ENCODE measurements at regions not wholly inside any gene's neighbourhood (a gene's known extent, or its start where the extent isn't known, plus 50 kb on each side); places are given as distances from the start of the nearest gene placed in this dataset.

DNA sequence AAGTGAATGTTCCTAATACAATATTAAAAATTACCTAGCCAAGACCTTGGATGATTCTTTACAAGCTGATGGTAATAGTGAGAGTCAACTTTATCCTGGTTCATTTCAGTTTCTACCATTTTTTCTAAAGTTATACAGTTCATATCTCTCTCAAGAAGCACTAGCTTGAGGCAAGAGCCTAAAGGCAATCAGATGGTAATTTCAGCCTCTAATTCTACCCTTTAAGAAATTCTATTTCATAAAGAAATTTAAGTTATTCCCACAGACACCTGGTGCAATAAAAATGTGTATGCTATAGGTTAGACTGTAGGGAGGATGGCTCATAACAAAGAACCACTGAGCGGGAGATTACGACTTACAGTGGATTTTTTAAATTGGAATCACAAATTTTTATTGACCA lies 984.2 kb upstream of the ADGRL3 start:
- no peak for FAIRE-seq

DNA sequence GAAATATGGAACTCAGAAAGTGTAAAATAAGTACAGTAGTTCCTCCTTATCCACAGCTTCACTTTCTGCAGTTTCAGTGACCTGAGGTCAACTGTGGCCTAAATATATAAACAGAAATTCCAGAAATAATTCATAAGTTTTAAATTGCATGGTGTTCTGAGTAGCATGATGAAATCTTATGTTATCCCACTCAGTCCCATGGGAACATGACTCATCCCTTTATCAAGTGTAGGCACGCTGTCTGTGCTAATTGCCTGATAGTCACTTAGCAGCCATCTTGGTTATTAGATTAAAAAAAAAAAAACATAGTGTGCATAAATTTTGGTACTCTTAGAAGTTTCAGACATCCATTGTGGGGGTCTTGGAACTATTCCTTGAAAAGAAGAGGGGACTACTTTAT lies 983.4 kb upstream of the ADGRL3 start:
- FAIRE-seq: no peak

DNA sequence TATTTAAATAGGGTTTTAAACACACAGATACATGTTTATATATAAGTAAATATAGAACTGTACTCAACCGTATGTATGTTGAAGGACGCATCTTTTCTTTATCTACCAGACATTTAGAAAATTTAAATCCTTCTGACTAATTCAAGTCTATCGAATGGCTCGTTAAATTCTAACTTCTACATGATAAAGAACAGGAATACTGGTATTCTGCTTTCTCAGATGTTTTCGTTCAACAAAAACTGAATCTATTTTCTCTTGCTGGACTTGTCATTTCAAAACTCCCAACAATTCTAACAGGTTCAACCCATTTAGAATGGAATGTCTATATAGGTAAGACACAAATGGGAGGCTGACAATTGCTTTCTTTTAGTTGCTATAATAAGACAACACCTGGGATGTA lies 978.3 kb upstream of the ADGRL3 start:
- FAIRE-seq: no peak

DNA sequence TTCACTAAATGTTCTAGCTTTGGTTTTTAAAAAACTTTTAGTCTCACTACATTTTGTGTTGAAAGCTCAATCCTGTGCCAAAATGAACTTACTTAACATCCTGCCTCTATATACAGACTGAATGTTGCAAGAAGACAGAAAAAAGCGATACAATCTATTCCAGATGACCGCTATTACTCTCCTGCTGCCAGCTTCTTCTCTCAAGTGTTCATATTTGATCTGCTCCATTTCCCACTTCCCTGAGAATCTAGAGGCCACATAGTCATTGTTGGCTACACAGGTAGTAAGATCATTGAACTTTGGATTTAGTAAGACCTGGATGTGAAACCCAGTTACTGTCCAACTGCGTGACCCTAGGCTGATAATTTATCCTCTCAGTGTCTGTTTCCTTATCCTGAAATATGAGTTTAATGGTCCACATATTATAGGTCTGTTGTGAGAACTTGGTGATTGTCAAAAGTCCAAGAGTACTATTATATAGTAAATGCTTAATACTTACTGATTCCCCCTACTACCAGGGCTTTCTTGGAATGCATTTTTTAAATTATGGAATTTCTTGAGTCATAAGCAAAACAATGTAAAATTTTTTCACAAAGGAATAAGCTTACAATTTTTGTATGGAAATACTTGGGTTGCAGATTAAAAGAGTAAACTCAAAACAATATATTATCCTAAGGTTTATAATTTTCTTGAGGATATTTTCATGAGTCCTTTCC lies 976.8 kb upstream of the ADGRL3 start:
- no peak for FAIRE-seq

DNA sequence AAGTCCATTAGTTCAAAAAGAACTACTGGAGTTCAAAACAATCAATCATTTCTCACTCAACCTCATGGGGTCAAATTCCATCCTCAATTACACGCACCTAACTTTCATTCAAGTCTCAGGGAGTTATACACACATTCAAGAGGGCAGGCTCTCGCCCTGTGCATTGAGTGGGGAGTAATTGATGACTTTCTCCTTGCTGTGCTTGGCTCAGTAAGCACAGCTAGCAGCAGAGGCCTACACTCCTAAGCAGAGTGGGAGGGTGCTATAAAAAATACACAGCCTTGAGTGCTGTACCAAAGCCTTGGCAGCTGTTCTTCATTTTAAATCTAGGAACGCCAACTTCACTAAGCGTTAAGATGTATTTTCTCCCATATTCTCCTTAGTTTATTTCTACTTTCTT lies 958.3 kb upstream of the ADGRL3 start:
- no peak for FAIRE-seq

DNA sequence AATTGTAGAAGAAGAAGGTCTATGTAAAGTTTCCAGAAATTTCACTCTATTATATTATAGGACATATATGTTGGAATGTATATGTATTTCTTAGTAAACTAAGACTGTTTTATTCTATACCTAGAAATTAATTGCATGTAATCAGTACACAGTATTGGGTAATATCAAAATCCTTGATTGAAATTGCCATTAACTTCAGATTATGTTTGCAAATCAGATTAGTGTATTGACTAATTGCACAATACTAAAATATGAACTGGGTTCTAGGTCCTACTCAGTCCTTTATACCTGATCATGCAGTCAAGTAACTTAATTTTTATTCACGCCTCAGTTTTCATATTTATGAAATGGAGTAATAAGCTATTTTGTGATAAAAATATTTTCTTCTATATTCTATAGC lies 950.3 kb upstream of the ADGRL3 start:
- FAIRE-seq: no peak

DNA sequence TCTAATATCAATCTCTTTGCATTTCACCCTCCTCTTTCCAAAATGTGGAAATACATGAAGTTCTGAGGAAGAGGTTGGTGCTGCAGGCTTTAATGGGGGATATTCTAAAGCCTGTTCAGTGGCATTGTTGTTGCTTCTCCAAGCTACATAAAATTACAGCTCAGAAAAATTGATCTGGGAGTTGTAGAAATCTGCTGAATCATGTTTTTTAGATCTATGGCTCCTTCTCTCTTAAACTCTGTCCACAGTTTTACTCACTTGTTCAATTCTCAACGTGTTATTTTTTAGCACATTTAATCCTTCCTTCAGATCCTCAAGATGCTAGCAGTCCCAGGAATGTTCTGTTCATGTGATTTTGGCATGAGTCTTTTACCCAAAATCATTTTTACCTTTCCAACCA lies 949.5 kb upstream of the ADGRL3 start:
- no peak for FAIRE-seq

DNA sequence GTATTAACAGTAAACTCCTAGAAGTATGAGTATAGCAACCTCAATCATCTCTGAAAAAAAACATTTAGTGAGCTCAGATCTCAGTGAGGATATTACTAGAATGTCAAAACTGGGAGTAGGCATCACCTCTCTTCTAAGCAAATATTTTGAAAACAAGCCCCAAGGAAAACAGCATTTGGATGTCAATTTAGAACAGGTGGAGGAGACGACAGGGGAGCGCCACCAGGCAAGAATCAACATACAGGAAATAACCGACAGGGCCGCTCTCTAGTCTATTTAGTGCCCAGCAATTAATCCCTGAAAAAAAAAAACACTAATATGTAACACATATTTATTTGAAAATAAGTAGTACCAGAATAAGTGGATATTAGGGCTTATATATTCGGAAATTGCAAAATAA lies 940.3 kb upstream of the ADGRL3 start:
- FAIRE-seq: no peak

DNA sequence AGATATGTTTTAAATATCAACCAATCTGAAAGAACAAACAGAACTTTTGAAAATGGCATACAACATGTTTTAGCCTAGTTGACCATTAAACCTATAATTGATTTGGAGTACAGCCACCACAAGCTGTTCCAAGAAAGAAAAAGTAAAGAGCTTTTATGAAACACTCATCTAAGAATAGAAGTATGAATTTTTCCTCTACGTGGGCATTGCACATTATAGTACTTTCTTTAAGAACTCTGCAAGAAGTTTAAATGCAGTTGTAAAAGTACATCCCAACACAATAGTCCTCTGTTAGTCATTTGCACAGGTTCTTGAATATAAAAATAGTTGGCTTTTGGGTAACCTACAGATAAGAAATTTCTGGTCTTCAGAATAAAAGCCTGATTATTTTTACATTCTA lies 933.6 kb upstream of the ADGRL3 start:
- FAIRE-seq: no peak

DNA sequence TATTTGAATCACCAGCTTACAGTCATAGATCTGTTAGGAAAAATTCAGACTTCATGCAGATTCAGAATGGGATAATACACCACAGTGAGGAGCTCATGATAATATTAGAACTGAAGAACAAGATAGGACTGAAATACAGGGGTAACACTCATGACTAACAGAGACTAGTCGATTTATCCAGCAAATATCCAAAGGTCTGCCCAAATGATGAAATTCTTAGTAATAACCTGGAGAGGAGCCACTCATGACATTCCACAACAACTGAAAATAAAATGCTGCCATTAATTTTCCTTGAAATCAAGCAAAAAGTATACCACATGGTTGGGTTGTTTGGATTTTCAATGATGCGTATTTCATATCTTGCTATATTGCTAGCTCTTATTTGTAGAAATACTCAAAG lies 903.7 kb upstream of the ADGRL3 start:
- no peak for FAIRE-seq

DNA sequence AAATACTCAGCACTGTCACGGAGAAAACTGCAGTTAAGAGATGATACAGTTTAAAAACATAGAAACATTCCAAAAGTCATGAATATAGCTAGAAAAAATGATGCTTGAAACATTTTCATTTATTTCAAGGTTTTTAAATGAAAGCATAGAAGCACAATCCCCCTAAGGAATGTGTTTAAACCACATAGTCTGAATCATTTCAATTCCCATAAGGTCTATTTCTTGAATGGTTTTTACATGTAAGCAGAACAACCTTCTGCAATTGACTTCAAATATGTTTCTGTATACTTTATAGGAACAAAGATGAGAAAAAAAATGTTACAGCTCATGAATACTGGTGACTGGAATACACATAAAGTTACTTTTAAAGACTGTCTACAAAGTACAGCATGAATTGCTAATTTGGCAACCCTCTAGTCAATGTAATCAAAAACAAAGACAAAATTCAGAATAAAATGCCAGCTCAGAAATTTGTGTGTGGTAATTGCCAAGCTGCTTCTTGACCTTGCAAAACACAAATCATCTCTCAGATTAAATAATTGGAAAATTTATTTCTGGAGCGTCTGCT lies 886.4 kb upstream of the ADGRL3 start:
- FAIRE-seq: no peak

DNA sequence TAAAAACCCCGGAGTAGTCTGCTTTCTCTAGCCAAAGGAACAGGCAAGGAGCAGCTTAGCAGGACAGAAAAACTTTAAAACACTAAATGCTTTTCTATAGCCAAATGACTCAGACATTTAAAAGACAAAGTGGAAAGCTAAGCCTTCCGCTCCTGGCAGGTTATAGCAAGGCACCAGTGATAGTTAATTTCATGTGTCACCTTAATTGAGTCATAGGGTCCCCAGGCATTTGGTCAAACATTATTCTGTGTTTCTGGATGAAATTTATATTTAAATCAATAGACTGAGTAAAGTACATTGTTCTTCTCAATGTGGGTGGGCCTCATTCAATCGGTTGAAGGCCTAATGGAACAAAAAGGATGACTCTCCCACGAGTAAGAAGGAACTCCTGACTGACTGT lies 885.7 kb upstream of the ADGRL3 start:
- FAIRE-seq: no peak

DNA sequence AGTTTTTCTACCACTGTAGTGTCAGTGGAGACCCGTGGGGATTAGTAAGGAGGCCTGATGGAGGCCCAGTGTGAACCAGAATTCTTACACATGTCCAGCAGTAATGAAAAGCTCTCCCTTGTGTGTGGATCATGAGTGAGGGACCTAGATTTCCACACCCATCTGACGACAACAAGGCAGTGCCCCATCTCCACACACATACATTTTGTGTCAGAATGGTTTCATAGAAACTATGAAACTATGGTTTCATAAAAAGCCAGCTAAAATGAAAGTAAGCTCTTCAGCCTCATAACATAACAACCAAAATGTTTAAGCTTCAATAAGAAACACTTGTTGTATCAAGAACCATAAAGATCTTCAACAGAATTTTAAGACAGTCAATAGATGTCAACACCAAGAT lies 884.5 kb upstream of the ADGRL3 start:
- no peak for FAIRE-seq

DNA sequence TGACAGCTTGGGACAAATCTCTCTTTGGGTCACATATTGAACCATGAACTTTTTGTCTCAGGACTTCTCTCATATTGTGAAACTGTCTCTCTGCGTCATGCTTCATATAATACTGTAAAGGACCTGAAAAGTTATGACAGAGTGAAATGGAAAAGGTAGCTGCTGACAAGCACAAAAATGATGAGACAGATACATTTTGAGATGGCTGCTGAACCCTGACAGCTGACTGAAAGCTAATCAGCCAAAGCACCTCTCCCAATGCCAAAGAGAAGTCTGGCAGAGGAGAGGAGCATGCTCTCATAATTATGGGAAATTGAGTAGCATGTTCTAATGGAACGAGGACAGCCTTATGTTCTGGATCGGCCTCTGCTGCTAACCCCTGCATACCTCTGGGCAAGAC lies 873.4 kb upstream of the ADGRL3 start:
- FAIRE-seq: no peak

DNA sequence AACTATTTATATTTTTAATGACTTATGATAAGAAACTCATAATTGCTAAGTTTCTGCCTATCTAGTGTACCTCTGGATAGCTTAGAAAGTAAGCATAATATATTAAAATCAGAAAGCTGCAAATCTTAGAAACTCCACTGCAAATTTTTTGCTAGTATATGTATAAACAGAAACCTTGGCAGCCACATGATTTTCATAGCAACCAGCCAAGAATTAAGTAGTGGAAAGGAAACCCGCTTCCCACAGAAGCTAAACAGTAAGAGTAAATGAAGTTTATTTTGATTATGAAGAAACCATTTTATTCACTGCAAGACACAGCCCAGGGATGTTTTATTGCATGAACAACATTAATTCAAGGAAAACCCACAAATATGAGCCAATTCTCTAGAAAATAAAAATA lies 872.5 kb upstream of the ADGRL3 start:
- FAIRE-seq: no peak

DNA sequence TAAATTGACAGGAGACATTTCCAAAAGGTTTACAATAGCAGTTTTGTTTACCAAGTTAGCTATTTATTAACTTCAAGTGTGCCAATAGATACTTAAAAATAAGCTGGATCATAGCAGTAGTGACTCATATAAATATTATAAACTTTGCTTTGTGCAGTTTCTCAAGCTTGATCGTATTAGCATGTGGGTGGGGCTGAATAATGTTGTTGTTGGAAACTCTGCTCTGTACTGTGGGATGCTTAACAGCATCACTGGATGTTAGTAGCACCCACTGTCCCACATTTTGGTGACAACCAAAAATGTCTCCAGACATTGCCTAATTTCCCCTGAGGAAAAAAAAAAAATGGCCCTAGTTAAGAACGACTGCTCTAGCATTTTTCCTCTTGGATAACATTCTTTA lies 855.2 kb upstream of the ADGRL3 start:
- no peak for FAIRE-seq

DNA sequence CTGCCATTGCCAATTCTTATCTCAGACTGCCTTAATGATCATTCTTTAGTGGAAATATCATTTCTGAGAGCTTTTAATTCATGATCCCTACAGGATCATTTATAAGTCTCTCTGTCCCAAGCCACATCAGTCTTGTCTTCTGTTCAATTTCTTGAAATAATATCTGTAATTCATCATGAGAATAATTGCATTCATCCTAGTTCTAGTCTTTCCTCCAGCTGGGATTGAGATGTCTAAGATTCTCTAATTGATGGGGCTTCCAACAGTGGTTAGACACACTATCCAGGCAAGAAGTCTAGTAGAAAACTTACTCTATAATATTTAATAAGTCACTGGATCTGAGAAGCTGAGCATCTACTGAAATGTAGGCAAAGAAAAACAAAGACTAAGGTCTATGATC lies 854.7 kb upstream of the ADGRL3 start:
- no peak for FAIRE-seq

DNA sequence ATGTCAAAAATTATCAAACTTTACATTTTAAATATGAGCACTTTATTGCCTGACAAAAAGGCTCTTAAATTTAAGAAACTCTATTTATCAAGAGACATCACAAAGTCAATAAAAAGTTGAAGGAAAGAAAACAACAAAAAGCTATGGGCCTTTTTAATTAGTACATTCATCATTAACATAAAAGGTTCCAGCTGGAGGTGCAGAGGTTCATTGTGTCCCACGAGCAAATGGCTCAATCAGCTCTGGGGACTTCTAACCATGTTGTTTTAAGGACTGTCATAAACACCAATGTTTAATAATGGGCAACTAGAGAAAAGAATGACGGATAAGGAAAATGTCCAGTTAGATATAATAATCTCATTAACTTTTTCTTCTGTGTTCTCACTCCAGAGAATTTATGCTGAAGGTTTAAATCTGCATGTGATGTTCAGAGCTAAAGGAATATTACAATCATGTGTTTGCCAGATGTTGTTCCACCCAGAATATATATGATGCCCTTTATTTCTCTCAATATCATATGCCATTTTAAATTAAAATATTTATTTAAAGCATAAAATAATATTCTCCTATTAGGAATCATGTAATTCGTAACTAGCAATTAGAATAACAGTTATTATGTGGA lies 840.3 kb upstream of the ADGRL3 start:
- FAIRE-seq: no peak

DNA sequence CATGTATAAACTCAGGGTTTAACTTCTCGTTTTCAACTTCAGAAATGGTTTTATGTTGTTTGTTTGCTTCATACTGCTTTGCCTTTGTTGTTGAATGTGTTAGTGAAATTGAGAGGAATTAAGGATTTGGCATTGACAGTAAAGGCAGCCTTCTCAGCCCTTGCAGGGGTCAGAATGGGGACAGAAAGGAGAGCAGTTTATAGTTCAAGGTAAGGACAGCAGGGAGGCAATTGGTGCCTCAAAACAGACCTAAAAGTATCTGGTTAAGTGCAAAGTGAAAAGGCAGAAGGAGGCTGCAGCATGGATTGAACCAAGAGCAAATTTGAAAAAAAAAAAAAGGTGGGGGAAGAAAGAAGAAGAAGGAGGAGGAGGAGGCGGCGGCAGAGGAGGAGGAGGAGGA lies 835.0 kb upstream of the ADGRL3 start:
- no peak for FAIRE-seq

DNA sequence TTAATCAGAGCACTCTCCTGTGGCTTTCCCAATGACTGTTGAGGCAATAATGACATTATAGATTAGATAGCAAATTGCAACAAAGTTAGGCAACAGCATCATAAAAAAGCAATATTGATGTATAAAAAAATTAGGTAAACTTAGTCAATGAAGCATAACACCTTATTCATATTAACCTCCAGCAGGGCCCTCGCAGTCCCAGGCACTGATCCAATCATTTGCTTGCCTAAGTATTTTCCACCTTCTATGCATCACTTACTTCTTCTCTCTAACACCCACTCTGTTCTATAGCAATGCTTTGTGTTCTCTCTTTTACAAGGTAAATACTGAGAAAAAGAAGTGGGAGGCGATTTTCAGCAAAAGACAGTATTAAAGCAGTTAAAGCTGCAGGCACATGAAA lies 833.5 kb upstream of the ADGRL3 start:
- no peak for FAIRE-seq

DNA sequence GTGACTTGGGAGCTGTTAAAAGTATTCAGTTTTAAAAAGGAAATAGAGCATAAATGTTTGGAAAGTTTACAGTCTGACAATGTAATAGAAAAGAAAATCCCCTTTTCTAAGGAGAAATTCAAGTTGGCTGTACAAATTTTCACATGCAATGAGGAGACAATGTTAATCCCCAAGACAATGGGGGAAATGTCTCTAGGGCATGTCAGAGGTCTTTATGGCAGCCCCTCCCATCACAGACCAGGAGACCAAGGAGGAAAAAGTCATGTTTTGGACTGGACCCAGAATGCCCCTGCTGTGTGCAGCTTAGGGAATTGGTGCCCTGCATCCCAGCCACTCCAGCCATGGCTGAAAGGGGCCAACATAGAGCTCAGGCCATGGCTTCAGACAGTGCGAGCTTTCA lies 831.1 kb upstream of the ADGRL3 start:
- FAIRE-seq: no peak

DNA sequence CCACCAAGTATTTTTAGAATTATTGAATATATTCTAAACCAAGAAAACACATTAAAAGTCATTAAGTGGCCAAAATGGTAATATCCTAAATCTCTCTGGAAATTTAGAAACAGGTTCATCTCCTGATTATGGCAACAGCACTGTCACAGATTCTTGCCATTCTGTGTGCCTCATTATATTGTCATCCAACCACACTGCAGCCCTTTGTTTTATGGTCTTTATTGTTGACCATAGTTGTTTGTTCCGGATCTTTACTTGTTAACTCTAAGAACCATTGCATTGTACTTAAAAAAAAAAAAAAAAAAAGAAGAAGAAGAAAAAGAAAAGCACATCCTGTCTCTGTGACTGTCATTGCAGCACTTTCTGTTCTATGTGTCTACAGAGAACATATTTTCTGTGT lies 822.1 kb upstream of the ADGRL3 start:
- FAIRE-seq: no peak

DNA sequence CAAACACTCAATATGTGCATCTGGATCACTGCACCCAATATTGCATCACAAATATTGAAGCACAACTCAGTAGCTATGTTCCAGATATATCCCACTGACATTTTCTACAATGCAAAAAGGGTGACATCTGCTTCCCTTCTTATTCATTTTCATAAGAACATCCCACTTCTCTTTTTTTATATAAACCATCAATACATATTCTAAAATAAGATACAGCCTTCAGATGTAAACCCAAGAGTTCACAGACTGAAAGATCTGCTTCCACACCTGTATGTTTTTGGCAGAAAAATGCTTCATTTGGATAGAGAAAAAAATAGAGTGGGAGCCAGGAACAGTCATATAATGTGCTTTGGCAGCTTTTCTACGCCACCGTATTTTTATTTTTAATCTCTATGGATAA lies 815.6 kb upstream of the ADGRL3 start:
- FAIRE-seq: no peak

DNA sequence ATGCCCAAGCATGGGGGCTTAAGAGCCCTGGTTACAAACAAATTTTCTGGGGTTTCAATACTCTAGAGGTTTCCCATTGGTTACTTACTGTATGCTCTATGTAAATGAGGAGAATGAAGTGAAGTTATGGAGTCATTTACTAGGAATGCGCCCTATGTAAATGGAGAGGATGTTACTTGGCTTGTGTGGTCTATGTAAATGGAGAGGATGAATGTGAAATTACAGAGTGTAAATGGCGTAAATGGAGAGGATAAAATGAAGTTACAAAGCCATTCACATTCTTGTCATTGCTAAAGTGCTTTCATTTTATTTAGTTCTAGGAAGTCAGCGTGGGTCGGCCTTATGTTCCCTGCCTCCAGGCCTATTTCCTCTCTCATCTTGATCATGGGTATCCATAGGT lies 810.5 kb upstream of the ADGRL3 start:
- no peak for FAIRE-seq

All from colon (tissue), 2 donors.